GM12878 (cell line): ENCODE measurements at regions not wholly inside any gene's neighbourhood (a gene's known extent, or its start where the extent isn't known, plus 50 kb on each side); places are given as distances from the start of the nearest gene placed in this dataset.

Source experiments
- ATAC-seq: fragments of 200-7000 bp; cut with Tn5 transposase; 3 replicates; pipeline ENCODE4 v1.9.1; 2020; ENCODE audit warnings: mild to moderate bottlenecking, moderate library complexity
- BruUV-seq: library from RNA; stranded (reverse); fragments of 400-500 nt; replicated peaks from 2 replicates; lab custom pipeline; 2021; lab: Mats Ljungman, UMichigan
- CTCF ChIA-PET: fragments of 300-600 bp; sonication (Branson Sonifier 250); formaldehyde crosslinking; extraction: SDS; loops from one replicate; lab custom pipeline; 2021; ENCODE audit warnings: inconsistent platforms; lab: Yijun Ruan, JAX
- POLR2A ChIA-PET: fragments of 350-600 bp; formaldehyde crosslinking; extraction: SDS; loops from one replicate; lab custom pipeline; 2021; ENCODE audit warnings: inconsistent platforms; lab: Charles Lee
- RAD21 ChIA-PET: fragments of 300-600 bp; sonication (Branson Sonifier 250); formaldehyde crosslinking; loops from one replicate; lab custom pipeline; 2023; ENCODE audit warnings: antibody characterized with exemption; ENCODE audit not compliant: unreplicated experiment; lab: Charles Lee
- SMC1A ChIA-PET: fragments of 300-600 bp; sonication (Branson Sonifier 250); formaldehyde crosslinking; loops from one replicate; lab custom pipeline; 2023; ENCODE audit not compliant: unreplicated experiment, uncharacterized antibody; lab: Charles Lee
- DNase-seq: peaks from one replicate; pipeline ENCODE4 v3.0.0-alpha.2; 2011; ENCODE audit warnings: low read depth, low spot score
- FAIRE-seq: peaks from 3 replicates; lab custom pipeline; 2011; peaks lifted over from hg19 to GRCh38; lab: Jason Lieb, UNC
- H2AFZ ChIP-seq: 2 replicates; pipeline ENCODE4 v1.6.0; 2011; ENCODE audit warnings: low read depth, low read length, control low read depth; ENCODE audit not compliant: control insufficient read depth
- H3K27ac ChIP-seq: 2 replicates; pipeline ENCODE4 v1.5.1; 2011; ENCODE audit warnings: control low read depth; ENCODE audit not compliant: control insufficient read depth, insufficient read depth
- H3K27me3 ChIP-seq, 2 experiments: replicated peaks in 1 of 2; 2 replicates each; pipeline versions ENCODE4 v1.6.0 to v1.6.1; 2011; ENCODE audit warnings: low read length in 1 of 2; ENCODE audit not compliant: control insufficient read depth in 2 of 2, insufficient read depth in 2 of 2
- H3K36me3 ChIP-seq, 2 experiments: 2 replicates each; pipeline ENCODE4 v1.5.1; 2011; ENCODE audit warnings: low read length in 1 of 2; ENCODE audit not compliant: control insufficient read depth in 2 of 2, insufficient read depth in 2 of 2
- H3K4me1 ChIP-seq: 2 replicates; pipeline ENCODE4 v1.6.1; 2011; ENCODE audit warnings: mild to moderate bottlenecking, low read length, moderate library complexity, mixed read lengths; ENCODE audit not compliant: control insufficient read depth, insufficient read depth
- H3K4me2 ChIP-seq: 2 replicates; pipeline ENCODE4 v1.6.0; 2011; ENCODE audit warnings: control low read depth; ENCODE audit not compliant: control insufficient read depth, insufficient read depth
- H3K4me3 ChIP-seq: fragments of 200-600 bp; sonication (generic); 2 replicates; pipeline ENCODE4 v1.5.1; 2016
- H3K79me2 ChIP-seq: 2 replicates; pipeline ENCODE4 v1.6.0; 2011; ENCODE audit warnings: low read length; ENCODE audit not compliant: control insufficient read depth, insufficient read depth
- H3K9ac ChIP-seq: 2 replicates; pipeline ENCODE4 v1.8.0; 2011; ENCODE audit warnings: low read length, control low read depth, mixed read lengths; ENCODE audit not compliant: control insufficient read depth, insufficient read depth
- H3K9me3 ChIP-seq: replicated peaks from 3 replicates; pipeline ENCODE4 v1.5.1; 2011; ENCODE audit warnings: mild to moderate bottlenecking, low read length; ENCODE audit not compliant: control insufficient read depth, insufficient read depth
- H4K20me1 ChIP-seq: 2 replicates; pipeline ENCODE4 v1.6.0; 2011; ENCODE audit not compliant: control insufficient read depth, insufficient read depth
- CREM ChIP-seq: IDR thresholded peaks from 2 replicates; pipeline ENCODE4 v1.6.1; 2014; ENCODE audit warnings: antibody characterized with exemption, low read depth
- DPF2 ChIP-seq: fragments of 450-650 bp; IDR thresholded peaks from 2 replicates; pipeline ENCODE4 v1.6.1; 2017; ENCODE audit warnings: mild to moderate bottlenecking
- FOS ChIP-seq: IDR thresholded peaks from 3 replicates; pipeline ENCODE4 v1.6.1; 2011; ENCODE audit warnings: borderline replicate concordance; ENCODE audit not compliant: insufficient read length; ENCODE audit errors: extremely low read depth
- IKZF2 ChIP-seq, 2 experiments: fragments of 450-650 bp; IDR thresholded peaks; 2 replicates each; pipeline ENCODE4 v1.6.1; 2017; ENCODE audit warnings: mild to moderate bottlenecking in 2 of 2, moderate library complexity in 2 of 2
- JUND ChIP-seq: IDR thresholded peaks from 2 replicates; pipeline ENCODE4 v1.6.1; 2012; ENCODE audit warnings: low read depth, mild to moderate bottlenecking, low read length, improper control_type of control experiment, moderate library complexity
- RCOR1 ChIP-seq: conservative IDR thresholded peaks from 2 replicates; pipeline ENCODE4 v1.6.1; 2012; ENCODE audit warnings: low read depth, low read length, improper control_type of control experiment
- RUNX3 ChIP-seq: IDR thresholded peaks from 2 replicates; pipeline ENCODE4 v1.6.1; 2012; ENCODE audit warnings: low read length, inconsistent platforms
- SIN3A ChIP-seq: IDR thresholded peaks from 2 replicates; pipeline ENCODE4 v1.6.1; 2012; ENCODE audit warnings: low read depth, low read length, improper control_type of control experiment
- SIX5 ChIP-seq: IDR thresholded peaks from 2 replicates; pipeline ENCODE4 v1.6.1; 2011; ENCODE audit warnings: mild to moderate bottlenecking, low read depth, low read length, moderate library complexity; ENCODE audit not compliant: severe bottlenecking
- WGBS: methylation state at CpG from one replicate; pipeline ENCODE4 v1.1.6; 2016; ENCODE audit warnings: low lambda C conversion rate; ENCODE audit not compliant: insufficient replicate concordance, insufficient coverage; ENCODE audit errors: missing lambda C conversion rate; 5-methylcytosine and 5-hydroxymethylcytosine counted together
- in situ Hi-C: fragments of 300-500 bp; cut with MboI; formaldehyde crosslinking; loops from 9 replicates; pipeline ENCODE4 v1.14.3; 2018; ENCODE audit warnings: mixed read lengths
- intact Hi-C: fragments of 100-400 bp; cut with micrococcal nuclease; formaldehyde crosslinking; loops from one replicate; pipeline ENCODE4 v1.14.2; 2022; ENCODE audit not compliant: unreplicated experiment
- TF ChIP-seq, protein P1 (sequence below): fragments of 450-650 bp; IDR thresholded peaks from 2 replicates; pipeline ENCODE4 v1.6.1; 2016; ENCODE audit warnings: mild to moderate bottlenecking
- TF ChIP-seq, protein P2 (sequence below): IDR thresholded peaks from 2 replicates; pipeline ENCODE4 v1.6.1; 2012; ENCODE audit warnings: low read depth, low read length, improper control_type of control experiment
- TF ChIP-seq, protein P3 (sequence below): fragments of 450-650 bp; IDR thresholded peaks from 2 replicates; pipeline ENCODE4 v1.6.1; 2018; ENCODE audit warnings: mild to moderate bottlenecking, low read depth, moderate library complexity; ENCODE audit not compliant: partially characterized antibody

DNA sequence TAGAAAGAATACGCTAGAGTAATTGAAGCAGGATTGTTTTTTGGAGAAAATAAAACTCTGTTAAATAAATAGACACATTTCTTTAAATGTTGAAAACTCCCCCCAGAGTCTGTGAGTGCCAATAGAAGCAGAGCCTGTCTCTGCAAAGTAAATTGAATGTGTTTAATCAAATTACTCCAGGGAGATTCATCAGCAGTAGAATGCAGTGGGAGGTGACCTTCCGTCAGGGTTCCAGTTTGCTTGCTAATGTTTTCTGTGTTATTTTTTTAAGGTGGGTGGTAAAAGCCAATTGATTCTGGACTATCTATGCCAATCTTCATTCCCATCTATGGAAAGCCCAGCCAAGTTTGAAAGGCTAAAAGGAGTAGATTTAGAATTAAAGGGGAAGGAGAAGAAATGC, 612.4 kb upstream of the GRM7 start:
- no peak for FAIRE-seq
- Histone ChIP-seq H3K27ac (no peak overlapping the region), H3K4me3 (no peak overlapping the region)
- WGBS, result 72% methylated on average over 2 of the region's 2 CpGs
- SMC1A ChIA-PET, result interaction anchor here (1.4 to 3.4 kb wide), 2 partner anchors 8 to 16 kb away, joined by 5 to 17 read pairs; no protein-coding TSS in a partner anchor
- TF ChIP-seq RCOR1, result no peak
- TF ChIP-seq, protein P1, sequence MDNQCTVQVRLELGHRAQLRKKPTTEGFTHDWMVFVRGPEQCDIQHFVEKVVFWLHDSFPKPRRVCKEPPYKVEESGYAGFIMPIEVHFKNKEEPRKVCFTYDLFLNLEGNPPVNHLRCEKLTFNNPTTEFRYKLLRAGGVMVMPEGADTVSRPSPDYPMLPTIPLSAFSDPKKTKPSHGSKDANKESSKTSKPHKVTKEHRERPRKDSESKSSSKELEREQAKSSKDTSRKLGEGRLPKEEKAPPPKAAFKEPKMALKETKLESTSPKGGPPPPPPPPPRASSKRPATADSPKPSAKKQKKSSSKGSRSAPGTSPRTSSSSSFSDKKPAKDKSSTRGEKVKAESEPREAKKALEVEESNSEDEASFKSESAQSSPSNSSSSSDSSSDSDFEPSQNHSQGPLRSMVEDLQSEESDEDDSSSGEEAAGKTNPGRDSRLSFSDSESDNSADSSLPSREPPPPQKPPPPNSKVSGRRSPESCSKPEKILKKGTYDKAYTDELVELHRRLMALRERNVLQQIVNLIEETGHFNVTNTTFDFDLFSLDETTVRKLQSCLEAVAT, result no peak
- no peak for TF ChIP-seq IKZF2 (IDR thresholded peaks at IDR 0.05)
- no peak for TF ChIP-seq RUNX3
- TF ChIP-seq SIX5, result no peak
- TF ChIP-seq SIN3A, result no peak
- TF ChIP-seq, protein P2, sequence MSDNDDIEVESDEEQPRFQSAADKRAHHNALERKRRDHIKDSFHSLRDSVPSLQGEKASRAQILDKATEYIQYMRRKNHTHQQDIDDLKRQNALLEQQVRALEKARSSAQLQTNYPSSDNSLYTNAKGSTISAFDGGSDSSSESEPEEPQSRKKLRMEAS, result no peak
- TF ChIP-seq, protein P3, sequence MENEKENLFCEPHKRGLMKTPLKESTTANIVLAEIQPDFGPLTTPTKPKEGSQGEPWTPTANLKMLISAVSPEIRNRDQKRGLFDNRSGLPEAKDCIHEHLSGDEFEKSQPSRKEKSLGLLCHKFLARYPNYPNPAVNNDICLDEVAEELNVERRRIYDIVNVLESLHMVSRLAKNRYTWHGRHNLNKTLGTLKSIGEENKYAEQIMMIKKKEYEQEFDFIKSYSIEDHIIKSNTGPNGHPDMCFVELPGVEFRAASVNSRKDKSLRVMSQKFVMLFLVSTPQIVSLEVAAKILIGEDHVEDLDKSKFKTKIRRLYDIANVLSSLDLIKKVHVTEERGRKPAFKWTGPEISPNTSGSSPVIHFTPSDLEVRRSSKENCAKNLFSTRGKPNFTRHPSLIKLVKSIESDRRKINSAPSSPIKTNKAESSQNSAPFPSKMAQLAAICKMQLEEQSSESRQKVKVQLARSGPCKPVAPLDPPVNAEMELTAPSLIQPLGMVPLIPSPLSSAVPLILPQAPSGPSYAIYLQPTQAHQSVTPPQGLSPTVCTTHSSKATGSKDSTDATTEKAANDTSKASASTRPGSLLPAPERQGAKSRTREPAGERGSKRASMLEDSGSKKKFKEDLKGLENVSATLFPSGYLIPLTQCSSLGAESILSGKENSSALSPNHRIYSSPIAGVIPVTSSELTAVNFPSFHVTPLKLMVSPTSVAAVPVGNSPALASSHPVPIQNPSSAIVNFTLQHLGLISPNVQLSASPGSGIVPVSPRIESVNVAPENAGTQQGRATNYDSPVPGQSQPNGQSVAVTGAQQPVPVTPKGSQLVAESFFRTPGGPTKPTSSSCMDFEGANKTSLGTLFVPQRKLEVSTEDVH, result no peak
- TF ChIP-seq FOS, result no peak
- TF ChIP-seq CREM, result no peak
- TF ChIP-seq JUND, result no peak
- no peak for TF ChIP-seq DPF2
- TF ChIP-seq, all 136 proteins: peak for 0
- ChIA-PET CTCF (no interaction called here), POLR2A (no interaction called here), RAD21 (interaction anchor here (2.7 kb wide), 1 partner anchor 19 kb away, joined by 21 read pairs; no protein-coding TSS in a partner anchor)
- peaks cover 3% of the 10 kb centered on the region; the same call in 1 of the 2 replicates for H3K4me1 ChIP-seq
- intact Hi-C loops (no loop called here), in situ Hi-C loops (no loop called here)
- no peak overlapping the region for H3K9ac ChIP-seq
- H3K9me3 ChIP-seq, result no peaks in the 10 kb centered on the region
- H3K36me3 ChIP-seq, result no peaks in the 10 kb centered on the region
- H3K27me3 ChIP-seq, result no peaks in the 10 kb centered on the region
- no peaks in the 10 kb centered on the region for H4K20me1 ChIP-seq
- no TSS peak for BruUV-seq
- no peaks in the 10 kb centered on the region for H3K79me2 ChIP-seq
- no peak overlapping the region for H2AFZ ChIP-seq
- no peak overlapping the region for H3K4me2 ChIP-seq
- no peak for DNase-seq
- ATAC-seq, result no peak
